ENCODE measurements at regions not wholly inside any gene's neighbourhood (a gene's known extent, or its start where the extent isn't known, plus 50 kb on each side); places are given as distances from the start of the nearest gene placed in this dataset.

GRCh38 chr4:100695871-100696270, 178.0 kb upstream of the EMCN start:
- no peak for TF ChIP-seq POLR2A (IDR thresholded peaks at IDR 0.05; ENCODE audit: low read depth, low read length)
- no peak for TF ChIP-seq POLR2AphosphoS5 (IDR thresholded peaks at IDR 0.05; ENCODE audit: low read depth, low read length)
- TF ChIP-seq TAF1 (IDR thresholded peaks at IDR 0.05; ENCODE audit: borderline replicate concordance, low read depth, low read length) = no peak

Data from GM12892 (cell line).